ENCODE measurements at regions not wholly inside any gene's neighbourhood (a gene's known extent, or its start where the extent isn't known, plus 50 kb on each side); places are given as distances from the start of the nearest gene placed in this dataset.
"Not testable (repeated sequence)": the region's sequence is repeated elsewhere in the genome, so short reads cannot be mapped to it uniquely, and the experiment has no call there.

DNA sequence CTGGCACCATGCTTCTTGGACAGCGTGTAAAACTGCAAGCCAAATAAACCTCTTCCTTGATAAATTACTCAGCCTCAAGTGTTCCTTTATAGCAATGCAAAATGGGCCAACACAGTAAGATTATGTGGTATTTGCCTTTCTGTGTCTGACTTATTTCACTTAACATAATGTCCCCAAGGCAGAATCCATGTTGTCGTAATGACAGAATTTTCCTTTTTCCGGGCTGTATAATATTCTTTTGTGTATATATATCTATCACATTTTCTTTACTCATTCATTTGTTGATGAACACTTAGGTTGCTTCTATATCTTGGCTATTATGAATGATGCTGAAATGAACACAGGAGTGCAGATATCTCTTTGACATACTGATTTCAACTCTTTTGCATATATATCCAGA is 209.1 kb upstream of the PTER start:
- FAIRE-seq, result no peak
- DNase-seq (ENCODE audit: low spot score in 2 of 2), result no peak

DNA sequence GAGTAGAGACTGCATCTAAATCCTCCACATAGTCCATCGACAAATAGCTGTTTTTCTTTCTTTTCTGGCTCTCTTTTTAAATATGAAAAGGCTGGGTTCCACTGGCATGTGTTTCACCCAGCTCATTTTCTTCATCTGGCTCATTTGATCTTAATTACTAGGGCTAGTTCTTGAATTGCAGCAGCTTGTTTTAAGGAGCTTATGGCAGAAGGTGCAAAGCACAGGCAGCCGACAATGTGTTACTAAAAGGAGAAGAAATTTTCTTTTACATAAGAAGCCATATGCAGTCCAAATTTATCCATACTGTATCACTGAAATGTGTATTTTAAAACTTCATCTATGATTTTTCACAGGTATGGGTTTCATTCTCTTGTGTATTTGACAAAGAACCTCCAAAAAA is 205.6 kb upstream of the PTER start:
- DNase-seq (ENCODE audit: low spot score in 2 of 2) (no peak), FAIRE-seq (no peak)

DNA sequence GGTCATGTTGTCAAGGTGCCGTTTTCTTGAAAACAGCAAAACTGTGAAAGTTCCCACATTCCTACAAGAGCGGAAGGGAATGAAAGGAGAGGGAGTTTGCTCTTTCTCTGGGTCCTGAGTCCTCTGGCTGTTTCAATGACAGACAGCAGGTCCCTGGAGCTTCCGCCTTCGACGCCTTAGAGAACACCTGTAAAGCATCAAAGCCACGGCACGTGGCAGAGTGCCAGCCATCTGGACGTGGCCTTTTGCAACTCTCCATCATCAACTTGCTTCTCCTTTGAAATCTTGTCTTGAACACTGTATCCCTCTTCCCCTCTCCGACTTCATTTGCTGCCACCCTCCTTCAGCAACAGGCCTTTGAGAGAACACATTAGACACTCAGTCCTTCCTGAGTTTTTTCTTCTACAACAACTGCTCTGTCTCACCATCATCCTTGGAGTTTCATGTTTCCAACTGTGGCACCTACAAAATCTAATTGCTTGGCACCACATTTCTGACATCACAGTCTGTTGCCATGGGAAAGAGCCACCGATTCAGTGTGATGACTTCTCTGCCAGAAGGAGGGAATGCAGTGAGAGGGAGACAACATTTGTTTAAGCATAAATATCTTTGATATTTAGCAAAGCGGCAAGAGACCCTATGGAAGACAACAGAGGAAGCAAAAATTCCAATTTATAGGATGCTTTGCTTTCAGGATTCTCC is 204.9 kb upstream of the PTER start:
- no peak for DNase-seq (ENCODE audit: low spot score in 2 of 2)
- no peak for FAIRE-seq

GRCh38 chr10:16232441-16232840 is 204.4 kb upstream of the PTER start:
- no peak for DNase-seq (ENCODE audit: low spot score in 2 of 2)
- no peak for FAIRE-seq

DNA sequence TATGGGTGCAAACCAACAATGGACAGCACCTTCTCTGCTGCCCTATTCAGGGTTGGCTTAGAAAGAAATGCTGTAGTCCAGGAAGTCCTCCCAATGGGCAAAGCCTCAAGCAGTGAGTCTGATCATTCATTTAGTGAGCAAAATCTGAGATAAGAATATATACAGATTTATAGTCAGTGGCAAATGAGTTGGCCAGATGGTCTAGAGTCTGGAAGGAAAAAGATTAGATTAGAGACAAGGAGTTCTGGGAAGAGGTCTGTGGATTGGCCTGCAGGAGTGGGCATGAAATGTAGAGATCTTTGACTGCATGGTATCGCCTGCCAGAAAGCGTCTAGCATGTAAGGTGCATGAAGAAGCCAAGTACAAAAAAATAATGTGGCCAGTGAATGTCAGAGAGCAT is 201.9 kb upstream of the PTER start:
- FAIRE-seq (no peak), DNase-seq (ENCODE audit: low spot score in 2 of 2) (no peak)

- no peak for DNase-seq (ENCODE audit: low spot score in 2 of 2)
- FAIRE-seq, result no peak
Observed at GRCh38 chr10:16242446-16242845, 194.4 kb upstream of the PTER start.

- DNase-seq (ENCODE audit: low spot score in 2 of 2) (no peak), FAIRE-seq (no peak)
Observed at GRCh38 chr10:16242859-16243613, 193.8 kb upstream of the PTER start.

GRCh38 chr10:16250136-16250535 is 186.7 kb upstream of the PTER start:
- not testable (repeated sequence) for FAIRE-seq; DNase-seq (ENCODE audit: low spot score in 2 of 2)

DNA sequence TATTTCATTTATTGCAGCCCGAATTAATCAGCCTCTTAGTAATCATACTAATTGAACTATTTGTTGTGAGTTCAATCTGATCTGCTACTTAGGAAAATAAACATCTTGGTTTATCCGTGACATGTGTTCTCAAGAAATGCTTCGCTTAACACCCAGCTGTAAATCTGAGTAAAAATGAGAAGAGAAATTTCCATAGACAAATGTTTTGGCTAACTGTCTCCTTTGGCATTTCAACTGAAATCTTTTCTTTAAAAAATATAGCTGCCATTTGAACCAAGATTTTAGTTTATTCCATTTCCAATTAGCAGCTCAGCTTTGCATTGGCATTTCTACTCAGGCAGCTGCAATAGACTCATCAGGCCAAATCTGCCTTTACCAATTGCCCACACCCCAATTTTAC is 180.5 kb upstream of the PTER start:
- DNase-seq (ENCODE audit: low spot score in 2 of 2), result no peak
- no peak for FAIRE-seq

DNA sequence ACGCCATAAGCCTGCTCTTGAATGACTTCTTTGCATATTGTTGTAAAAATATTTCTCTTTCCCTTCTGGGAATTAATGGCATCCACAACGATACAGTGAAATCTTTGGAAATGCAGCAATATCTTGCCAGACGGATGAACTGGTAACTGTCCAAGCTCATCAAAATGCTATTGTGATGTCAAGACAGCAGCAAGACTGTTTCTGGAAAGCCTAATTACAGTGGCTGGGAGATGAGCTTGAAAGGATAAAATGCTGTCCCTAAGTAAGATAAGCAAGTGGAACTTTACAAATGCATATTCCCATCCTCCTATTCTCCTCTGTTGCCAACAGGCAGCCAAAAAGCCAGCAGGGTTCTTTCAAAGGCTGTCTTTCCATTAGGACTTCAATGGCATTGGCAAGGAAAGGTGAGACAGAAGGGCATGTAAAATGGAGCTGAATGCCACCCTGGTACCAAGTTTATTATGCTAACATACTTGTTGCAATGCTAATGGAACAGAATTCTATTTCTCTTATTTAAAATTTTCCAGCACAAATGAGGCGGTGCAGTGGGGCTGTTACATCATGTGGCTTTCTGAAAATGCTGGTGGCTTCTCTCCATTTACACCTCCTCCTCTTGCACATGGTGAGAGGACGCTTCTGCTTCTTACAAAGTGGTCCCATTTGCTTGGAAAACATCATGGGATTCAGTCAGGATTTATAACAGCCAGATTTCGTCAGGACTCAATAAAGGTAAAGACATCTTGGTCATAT is 178.3 kb upstream of the PTER start:
- DNase-seq (ENCODE audit: low spot score in 2 of 2) (no peak), FAIRE-seq (no peak)

GRCh38 chr10:16259726-16260125 is 177.1 kb upstream of the PTER start:
- FAIRE-seq, result no peak
- no peak for DNase-seq (ENCODE audit: low spot score in 2 of 2)

DNA sequence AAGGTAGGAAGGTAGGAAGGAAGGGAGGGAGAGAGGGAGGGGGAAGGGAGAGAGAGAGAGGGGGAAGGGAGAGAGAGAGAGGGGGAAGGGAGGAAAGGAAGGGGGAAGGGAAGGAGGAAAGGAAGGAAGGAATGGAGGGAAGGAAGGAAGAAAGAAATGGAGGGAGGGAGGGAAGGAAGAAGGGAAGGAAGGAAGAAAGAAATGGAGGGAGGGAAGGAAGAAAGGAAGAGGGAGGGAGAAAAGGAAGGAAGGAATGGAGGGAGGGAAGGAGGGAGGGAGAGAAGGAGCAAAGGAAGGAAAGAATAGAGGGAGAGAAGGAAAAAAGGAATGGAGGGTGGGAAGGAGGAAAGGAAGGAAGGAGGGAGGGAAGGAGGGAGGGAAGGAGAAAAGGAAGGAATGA is 176.4 kb upstream of the PTER start:
- FAIRE-seq, result no peak
- DNase-seq (ENCODE audit: low spot score in 2 of 2), result no peak

GRCh38 chr10:16271571-16271970 is 165.2 kb upstream of the PTER start:
- DNase-seq (ENCODE audit: low spot score in 2 of 2) (no peak), FAIRE-seq (no peak)

DNA sequence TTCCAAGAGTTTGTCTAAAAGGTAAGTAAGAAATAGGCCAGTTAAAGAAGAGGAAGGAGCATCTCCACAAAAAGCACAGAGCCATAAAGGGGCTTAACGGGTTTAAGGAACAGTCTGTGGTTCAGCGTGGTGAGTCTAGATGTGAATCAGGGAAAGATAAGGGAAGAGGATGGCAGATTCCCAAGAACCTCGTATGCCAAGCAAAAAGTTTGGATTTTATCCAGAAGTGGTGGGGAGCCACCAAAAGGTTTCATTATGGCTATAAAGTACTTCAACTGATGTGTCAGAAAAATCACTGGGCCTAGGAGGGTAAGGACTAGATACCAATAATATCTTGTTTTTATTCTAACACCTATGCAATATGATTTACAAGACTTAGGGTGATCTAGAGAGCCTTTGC is 161.9 kb upstream of the PTER start:
- DNase-seq (ENCODE audit: low spot score in 2 of 2) (no peak), FAIRE-seq (no peak)

- FAIRE-seq (no peak), DNase-seq (ENCODE audit: low spot score in 2 of 2) (no peak)
Observed at GRCh38 chr10:16280595-16280994, 156.2 kb upstream of the PTER start.

DNA sequence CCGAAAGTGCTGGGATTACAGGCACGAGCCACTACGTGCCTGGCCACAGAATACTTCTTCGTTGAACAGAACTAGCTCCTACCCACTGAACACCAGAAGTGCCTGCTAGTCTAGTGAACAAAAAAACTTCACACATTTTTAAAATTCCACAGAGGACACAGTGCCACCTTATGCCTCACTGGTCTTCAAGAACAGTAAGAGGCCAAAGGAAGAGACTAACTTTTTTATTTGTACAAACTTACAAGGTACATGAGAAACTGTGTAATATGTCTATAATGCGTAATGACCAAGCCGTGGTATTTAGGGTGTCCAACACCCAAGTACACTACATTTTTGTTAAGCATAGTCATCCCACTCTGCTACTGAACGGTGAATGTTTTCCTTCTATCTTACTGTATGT is 144.4 kb upstream of the PTER start:
- DNase-seq (ENCODE audit: low spot score in 2 of 2), result no peak
- FAIRE-seq, result no peak

GRCh38 chr10:16297069-16297468 is 139.7 kb upstream of the PTER start:
- FAIRE-seq, result no peak
- no peak for DNase-seq (ENCODE audit: low spot score in 2 of 2)

GRCh38 chr10:16297642-16298041 is 139.2 kb upstream of the PTER start:
- DNase-seq (ENCODE audit: low spot score in 2 of 2) (no peak), FAIRE-seq (no peak)

DNA sequence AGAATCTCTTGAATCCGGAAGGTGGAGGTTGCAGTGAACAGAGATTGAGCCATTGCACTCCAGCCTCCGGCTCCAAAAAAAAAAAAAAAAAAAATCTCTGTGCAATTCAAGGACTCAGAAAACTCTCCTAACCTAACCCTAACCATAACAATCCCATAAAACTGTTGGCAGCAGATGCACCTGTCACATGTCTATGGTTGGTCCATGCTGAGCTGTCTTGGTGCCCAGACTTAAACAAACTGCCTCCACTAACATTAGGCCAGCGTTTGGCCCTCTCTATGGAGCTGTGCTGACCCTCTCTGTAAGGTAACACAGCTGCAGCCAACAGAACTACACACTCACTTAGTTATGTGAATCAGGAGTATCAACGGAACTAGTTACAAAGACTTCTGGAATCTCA is 132.5 kb upstream of the PTER start:
- FAIRE-seq, result no peak
- DNase-seq (ENCODE audit: low spot score in 2 of 2), result no peak

- DNase-seq (ENCODE audit: low spot score in 2 of 2) (no peak), FAIRE-seq (no peak)
Observed at GRCh38 chr10:16310440-16310839, 126.4 kb upstream of the PTER start.

- FAIRE-seq, result no peak
- no peak for DNase-seq (ENCODE audit: low spot score in 2 of 2)
Observed at GRCh38 chr10:16314259-16314658, 122.6 kb upstream of the PTER start.
